HFF-Myc (cell line): ENCODE measurements at regions not wholly inside any gene's neighbourhood (a gene's known extent, or its start where the extent isn't known, plus 50 kb on each side); places are given as distances from the start of the nearest gene placed in this dataset.
"Not testable (repeated sequence)": the region's sequence is repeated elsewhere in the genome, so short reads cannot be mapped to it uniquely, and the experiment has no call there.

Experiments
- DNase-seq: peaks from one replicate; pipeline ENCODE4 v3.0.0-alpha.2; 2011; ENCODE audit warnings: low read depth; ENCODE audit errors: extremely low read depth
- H3K4me3 ChIP-seq: replicated peaks from 2 replicates; pipeline ENCODE4 v1.5.1; 2011; ENCODE audit warnings: low read depth, mild to moderate bottlenecking, control low read depth, low read length
- TF ChIP-seq, protein P1 (sequence below): IDR thresholded peaks from 2 replicates; pipeline ENCODE4 v1.5.1; 2012; ENCODE audit warnings: mild to moderate bottlenecking, low read depth, low read length, control low read depth; ENCODE audit errors: missing control alignments

DNA sequence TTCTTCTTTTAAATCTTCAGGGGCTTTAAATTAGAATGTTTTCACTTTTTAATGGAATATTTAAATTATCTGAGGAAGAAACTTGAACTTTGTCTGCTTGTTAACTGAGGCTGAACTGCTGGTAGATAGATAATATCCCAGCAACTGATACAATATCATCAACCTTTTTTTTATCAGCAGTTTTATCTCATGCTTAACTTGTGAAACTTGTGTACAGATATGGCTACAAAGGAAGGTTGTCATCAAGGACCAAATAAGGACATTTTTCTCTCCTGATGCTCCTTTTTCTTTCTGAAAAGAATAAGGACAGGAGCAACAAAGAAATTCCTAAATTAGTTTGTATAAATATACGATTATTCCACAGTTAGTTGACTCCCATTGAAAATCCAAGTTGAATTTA lies 66.4 kb upstream of the KBTBD8 start:
- no peak overlapping the region for H3K4me3 ChIP-seq
- DNase-seq = no peak
- TF ChIP-seq, protein P1, sequence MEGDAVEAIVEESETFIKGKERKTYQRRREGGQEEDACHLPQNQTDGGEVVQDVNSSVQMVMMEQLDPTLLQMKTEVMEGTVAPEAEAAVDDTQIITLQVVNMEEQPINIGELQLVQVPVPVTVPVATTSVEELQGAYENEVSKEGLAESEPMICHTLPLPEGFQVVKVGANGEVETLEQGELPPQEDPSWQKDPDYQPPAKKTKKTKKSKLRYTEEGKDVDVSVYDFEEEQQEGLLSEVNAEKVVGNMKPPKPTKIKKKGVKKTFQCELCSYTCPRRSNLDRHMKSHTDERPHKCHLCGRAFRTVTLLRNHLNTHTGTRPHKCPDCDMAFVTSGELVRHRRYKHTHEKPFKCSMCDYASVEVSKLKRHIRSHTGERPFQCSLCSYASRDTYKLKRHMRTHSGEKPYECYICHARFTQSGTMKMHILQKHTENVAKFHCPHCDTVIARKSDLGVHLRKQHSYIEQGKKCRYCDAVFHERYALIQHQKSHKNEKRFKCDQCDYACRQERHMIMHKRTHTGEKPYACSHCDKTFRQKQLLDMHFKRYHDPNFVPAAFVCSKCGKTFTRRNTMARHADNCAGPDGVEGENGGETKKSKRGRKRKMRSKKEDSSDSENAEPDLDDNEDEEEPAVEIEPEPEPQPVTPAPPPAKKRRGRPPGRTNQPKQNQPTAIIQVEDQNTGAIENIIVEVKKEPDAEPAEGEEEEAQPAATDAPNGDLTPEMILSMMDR = no peak

DNA sequence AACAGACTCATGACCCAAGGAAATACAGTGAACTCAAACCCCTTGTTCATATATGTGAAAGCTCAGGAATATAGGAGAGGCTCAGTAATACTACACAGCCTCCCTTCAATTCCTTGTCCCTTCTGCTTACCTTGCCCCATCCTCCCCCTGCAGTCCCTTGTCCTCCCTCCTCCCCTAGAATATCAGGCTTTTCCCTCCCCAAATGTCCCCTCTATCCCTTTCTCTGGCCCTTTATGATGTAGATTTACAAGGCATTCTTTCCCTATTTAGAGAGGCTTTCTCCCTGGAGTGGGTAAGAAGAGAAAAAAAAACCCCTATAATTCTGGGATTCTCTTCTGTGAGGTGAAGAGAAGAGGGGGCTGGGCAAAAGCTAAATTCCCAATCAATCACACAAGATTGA lies 64.9 kb upstream of the KBTBD8 start:
- TF ChIP-seq, protein P1 = no peak
- DNase-seq = no peak
- H3K4me3 ChIP-seq = no peak overlapping the region

DNA sequence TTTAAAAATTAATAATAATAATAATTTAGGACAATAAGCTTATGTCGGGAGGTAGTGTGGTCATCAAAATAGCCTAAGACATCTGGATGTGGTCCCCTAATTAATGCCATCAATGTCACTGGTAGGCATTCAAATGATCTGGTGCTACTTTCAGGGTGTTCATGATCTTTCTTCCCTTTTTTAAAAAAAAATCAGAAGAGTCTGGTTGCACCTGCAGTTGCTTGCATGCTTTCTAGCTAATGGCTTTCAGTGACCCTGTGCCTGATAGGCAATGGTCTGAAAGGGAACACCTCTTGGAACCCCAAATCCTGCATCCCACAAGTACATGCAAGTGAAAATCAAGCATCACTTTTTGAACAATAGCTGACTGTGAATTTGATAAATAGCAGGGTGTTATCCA lies 64.1 kb upstream of the KBTBD8 start:
- TF ChIP-seq, protein P1 = no peak
- H3K4me3 ChIP-seq = no peak overlapping the region
- no peak for DNase-seq

DNA sequence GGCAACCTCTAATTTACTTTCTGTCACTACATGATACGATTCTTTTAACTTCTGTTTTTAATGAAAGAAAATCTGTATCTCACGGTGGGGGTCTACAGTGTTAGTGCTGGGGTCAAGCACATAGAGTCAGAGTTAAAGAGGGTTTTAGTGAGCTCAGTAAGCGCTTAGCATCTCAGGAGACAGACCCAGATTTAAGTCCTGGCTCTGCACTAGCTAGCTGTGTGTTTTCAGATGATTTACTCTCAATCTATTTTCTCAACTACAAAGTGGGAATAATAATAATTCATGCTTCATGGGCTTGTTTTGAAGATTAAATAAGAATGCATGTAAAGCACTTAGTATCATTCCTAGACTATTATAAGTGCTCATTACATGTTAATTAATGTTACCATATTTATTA lies 63.4 kb upstream of the KBTBD8 start:
- no peak for DNase-seq
- TF ChIP-seq, protein P1 = no peak
- no peak overlapping the region for H3K4me3 ChIP-seq

DNA sequence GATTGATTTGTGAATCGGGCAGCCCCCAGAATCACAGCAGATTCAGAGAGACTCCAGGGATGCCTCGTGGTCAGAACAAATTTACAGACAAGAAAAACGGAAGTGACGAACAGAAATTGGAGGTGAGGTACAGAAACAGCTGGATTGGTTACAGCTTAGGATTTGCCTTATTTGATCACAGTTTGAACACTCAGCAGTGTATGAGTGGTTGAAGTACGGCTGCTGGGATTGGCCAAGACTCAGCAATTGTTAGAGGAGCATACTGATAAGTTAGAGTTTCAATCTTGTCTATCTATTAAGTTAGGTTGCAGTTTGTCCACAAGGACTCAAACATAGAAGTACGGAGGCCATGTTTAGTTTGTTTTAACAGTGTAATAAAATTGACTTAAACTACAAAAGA lies 61.1 kb upstream of the KBTBD8 start:
- DNase-seq, H3K4me3 ChIP-seq: not testable (repeated sequence)

DNA sequence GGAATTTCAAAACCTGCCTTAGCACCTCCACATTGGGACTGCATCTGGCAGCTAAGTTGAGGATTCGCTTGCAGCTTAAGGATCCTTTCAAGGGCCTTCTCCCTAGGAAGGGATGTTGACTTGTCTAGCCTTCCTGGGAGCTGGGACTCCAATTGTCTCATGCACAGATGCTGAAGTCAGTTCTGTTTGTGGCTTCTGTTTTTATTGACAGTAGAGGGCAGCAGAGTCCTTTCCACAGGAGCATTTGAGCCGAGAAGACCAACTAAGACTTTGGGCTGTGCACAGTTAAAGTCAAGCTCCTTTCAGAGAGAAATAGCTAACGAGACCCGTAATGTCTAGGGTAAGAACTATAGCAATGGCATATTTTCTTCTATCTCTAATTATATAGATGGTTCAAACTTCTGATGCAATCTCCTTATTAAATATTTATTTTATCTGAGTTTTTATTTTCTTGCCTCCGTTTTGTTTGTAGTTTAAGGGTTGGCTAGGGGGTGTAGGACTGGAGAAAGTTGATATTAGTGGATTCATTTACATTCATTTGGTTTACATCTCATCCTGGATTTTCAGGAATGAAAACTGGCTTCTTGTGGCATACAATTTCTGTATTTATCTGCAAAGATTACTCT lies 59.7 kb upstream of the KBTBD8 start:
- no peak overlapping the region for H3K4me3 ChIP-seq
- TF ChIP-seq, protein P1 = peak; percentile 72
- peak; percentile 41 for DNase-seq

DNA sequence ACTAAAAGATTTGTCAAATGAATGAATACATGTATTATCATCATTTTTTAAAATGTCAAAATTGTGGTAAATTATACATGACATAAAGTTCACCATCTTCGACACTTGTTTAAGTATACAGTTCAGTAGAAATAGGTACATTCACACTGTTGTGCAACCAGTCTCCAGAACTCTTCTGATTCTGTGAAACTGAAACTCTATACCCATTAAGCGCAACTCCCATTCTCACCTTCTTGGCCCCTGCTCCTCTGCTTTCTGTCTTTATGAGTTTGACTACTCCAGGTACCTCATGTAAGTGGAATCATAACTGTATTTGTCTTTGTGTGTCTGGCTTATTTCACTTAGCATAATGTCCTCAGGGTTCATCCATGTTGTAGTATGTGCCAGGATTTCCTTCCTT lies 50.1 kb upstream of the KBTBD8 start:
- no peak for DNase-seq
- TF ChIP-seq, protein P1 = no peak
- H3K4me3 ChIP-seq = no peak overlapping the region
